OCI-LY1 (cell line): ENCODE measurements at regions not wholly inside any gene's neighbourhood (a gene's known extent, or its start where the extent isn't known, plus 50 kb on each side); places are given as distances from the start of the nearest gene placed in this dataset.

Source experiments
- H2AFZ ChIP-seq: fragments of 200-600 bp; sonication (generic), shearing (Covaris generic); 2 replicates; pipeline ENCODE4 v1.6.0; 2014; ENCODE audit warnings: antibody characterized with exemption, mild to moderate bottlenecking, low read length
- H3F3A ChIP-seq: fragments of 200-600 bp; sonication (generic), shearing (Covaris generic); 2 replicates; pipeline ENCODE4 v1.6.0; 2014; ENCODE audit warnings: mild to moderate bottlenecking, antibody characterized with exemption, low read length, moderate library complexity; ENCODE audit not compliant: insufficient read depth
- H3K27ac ChIP-seq: fragments of 200-600 bp; sonication (generic); 2 replicates; pipeline ENCODE4 v1.5.1; 2014; ENCODE audit warnings: low read length, mixed run types, mild to moderate bottlenecking, low read depth; ENCODE audit not compliant: poor library complexity, severe bottlenecking
- H3K27me3 ChIP-seq: fragments of 200-600 bp; sonication (generic); 2 replicates; pipeline ENCODE4 v1.6.0; 2014; ENCODE audit warnings: antibody characterized with exemption, mild to moderate bottlenecking, low read length, moderate library complexity; ENCODE audit not compliant: insufficient read depth
- H3K36me3 ChIP-seq: fragments of 200-600 bp; sonication (generic); 2 replicates; pipeline ENCODE4 v1.6.1; 2014; ENCODE audit warnings: mild to moderate bottlenecking, antibody characterized with exemption, low read length, moderate library complexity, mixed read lengths; ENCODE audit not compliant: insufficient read depth
- H3K4me1 ChIP-seq: fragments of 200-600 bp; sonication (generic); 2 replicates; pipeline ENCODE4 v1.5.1; 2014; ENCODE audit warnings: mild to moderate bottlenecking, low read length, moderate library complexity; ENCODE audit not compliant: insufficient read depth, severe bottlenecking
- H3K4me2 ChIP-seq: fragments of 200-600 bp; sonication (generic), shearing (Covaris generic); 2 replicates; pipeline ENCODE4 v1.6.1; 2014; ENCODE audit warnings: low read length
- H3K4me3 ChIP-seq: fragments of 200-600 bp; sonication (generic); 2 replicates; pipeline ENCODE4 v1.5.1; 2014; ENCODE audit warnings: low read length, low read depth, mild to moderate bottlenecking, mixed read lengths; ENCODE audit not compliant: poor library complexity, severe bottlenecking
- H3K79me2 ChIP-seq: fragments of 200-600 bp; shearing (Covaris generic); 2 replicates; pipeline ENCODE4 v1.6.1; 2016; ENCODE audit warnings: mixed run types, low read length, mixed read lengths; ENCODE audit not compliant: insufficient read depth
- H3K9ac ChIP-seq: fragments of 200-600 bp; sonication (generic), shearing (Covaris generic); 2 replicates; pipeline ENCODE4 v1.6.1; 2014; ENCODE audit warnings: mild to moderate bottlenecking, low read length, mixed read lengths
- H3K9me2 ChIP-seq: fragments of 200-600 bp; sonication (generic), shearing (Covaris generic); 2 replicates; pipeline ENCODE4 v1.6.1; 2014; ENCODE audit warnings: low read depth, mild to moderate bottlenecking, low read length, mixed read lengths
- H3K9me3 ChIP-seq: fragments of 200-600 bp; shearing (Covaris generic); 2 replicates; pipeline ENCODE4 v1.6.1; 2014; ENCODE audit warnings: low read length, mixed read lengths
- H4K20me1 ChIP-seq: fragments of 200-600 bp; sonication (generic), shearing (Covaris generic); 2 replicates; pipeline ENCODE4 v1.6.0; 2016; ENCODE audit warnings: mild to moderate bottlenecking, low read length; ENCODE audit not compliant: insufficient read depth
- EZH2 ChIP-seq: fragments of 200-600 bp; sonication (generic), shearing (Covaris generic); IDR thresholded peaks from 2 replicates; pipeline ENCODE4 v1.8.0; 2017; ENCODE audit warnings: borderline replicate concordance, mixed run types, mild to moderate bottlenecking, antibody characterized with exemption, low read length, moderate library complexity, mixed read lengths
- TF ChIP-seq, protein P1 (sequence below): fragments of 200-600 bp; sonication (generic), shearing (Covaris generic); IDR thresholded peaks from 2 replicates; pipeline ENCODE4 v1.5.1; 2017; ENCODE audit warnings: mild to moderate bottlenecking, antibody characterized with exemption, low read length, moderate library complexity, mixed read lengths

DNA sequence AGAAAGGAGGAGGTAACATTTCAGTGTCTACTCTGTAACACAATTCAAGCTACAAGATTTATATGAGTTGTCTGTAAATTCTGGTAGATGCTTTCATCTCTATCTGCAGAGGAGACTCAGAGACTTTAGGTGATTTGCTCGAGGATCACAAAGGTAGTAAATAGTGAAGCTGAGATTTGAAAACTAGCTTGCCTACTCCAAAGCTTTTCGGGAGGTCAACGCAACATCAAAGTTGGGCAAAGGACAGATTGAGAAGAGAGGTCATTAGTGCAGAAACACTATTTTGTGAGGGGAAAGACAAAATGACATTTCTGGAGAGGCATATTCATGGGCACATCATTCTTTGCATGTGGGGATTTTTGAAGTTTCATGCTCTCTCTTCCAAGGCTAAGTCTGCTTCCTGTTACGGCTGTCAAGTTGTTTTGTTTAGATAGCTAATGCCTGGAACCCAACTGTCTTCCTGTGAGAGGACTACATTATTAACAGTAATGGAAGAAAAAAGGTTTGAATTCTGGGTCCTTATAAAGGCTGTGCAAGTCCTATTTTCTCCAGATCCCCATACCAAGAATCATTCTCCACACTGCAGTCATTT lies 413.5 kb upstream of the ZNF462 start:
- Histone ChIP-seq H2AFZ (no peak overlapping the region), H3K4me2 (no peak overlapping the region), H4K20me1 (no peaks in the 10 kb centered on the region)

DNA sequence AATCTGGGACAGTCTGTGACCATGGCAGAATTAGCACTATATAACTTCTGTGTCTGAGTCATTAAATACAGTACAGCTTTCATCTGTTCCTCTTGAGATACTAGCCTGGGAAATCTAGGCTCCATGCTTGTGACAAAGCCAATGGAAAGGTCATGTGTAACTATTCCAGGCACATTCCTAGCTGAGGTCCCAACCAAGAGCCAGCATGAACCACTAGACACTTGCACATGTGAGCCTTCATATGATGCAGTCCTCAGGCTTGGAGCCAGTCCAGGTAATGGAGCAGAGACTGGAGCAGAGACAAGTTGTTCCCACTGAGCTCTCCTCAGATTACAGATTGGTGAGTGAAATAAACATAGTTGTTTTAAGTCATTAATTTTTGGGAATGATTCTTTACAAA lies 412.4 kb upstream of the ZNF462 start:
- TF ChIP-seq, protein P1, sequence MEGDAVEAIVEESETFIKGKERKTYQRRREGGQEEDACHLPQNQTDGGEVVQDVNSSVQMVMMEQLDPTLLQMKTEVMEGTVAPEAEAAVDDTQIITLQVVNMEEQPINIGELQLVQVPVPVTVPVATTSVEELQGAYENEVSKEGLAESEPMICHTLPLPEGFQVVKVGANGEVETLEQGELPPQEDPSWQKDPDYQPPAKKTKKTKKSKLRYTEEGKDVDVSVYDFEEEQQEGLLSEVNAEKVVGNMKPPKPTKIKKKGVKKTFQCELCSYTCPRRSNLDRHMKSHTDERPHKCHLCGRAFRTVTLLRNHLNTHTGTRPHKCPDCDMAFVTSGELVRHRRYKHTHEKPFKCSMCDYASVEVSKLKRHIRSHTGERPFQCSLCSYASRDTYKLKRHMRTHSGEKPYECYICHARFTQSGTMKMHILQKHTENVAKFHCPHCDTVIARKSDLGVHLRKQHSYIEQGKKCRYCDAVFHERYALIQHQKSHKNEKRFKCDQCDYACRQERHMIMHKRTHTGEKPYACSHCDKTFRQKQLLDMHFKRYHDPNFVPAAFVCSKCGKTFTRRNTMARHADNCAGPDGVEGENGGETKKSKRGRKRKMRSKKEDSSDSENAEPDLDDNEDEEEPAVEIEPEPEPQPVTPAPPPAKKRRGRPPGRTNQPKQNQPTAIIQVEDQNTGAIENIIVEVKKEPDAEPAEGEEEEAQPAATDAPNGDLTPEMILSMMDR = no peak
- TF ChIP-seq EZH2 = no peak
- H3F3A ChIP-seq = no peaks in the 10 kb centered on the region
- H3K36me3 ChIP-seq = no peaks in the 10 kb centered on the region
- no peaks in the 10 kb centered on the region for H3K4me1 ChIP-seq
- no peaks in the 10 kb centered on the region for H3K79me2 ChIP-seq
- no peak overlapping the region for H3K4me2 ChIP-seq
- no peaks in the 10 kb centered on the region for H3K9me2 ChIP-seq
- H3K9me3 ChIP-seq = no peaks in the 10 kb centered on the region
- H3K27me3 ChIP-seq = no peaks in the 10 kb centered on the region; the same call in 1 of the 2 replicates
- no peaks in the 10 kb centered on the region for H4K20me1 ChIP-seq
- H3K27ac ChIP-seq = no peak overlapping the region
- no peak overlapping the region for H3K4me3 ChIP-seq
- no peak overlapping the region for H3K9ac ChIP-seq
- H2AFZ ChIP-seq = no peak overlapping the region

More for the DNA sequence above, 413.5 kb upstream of the ZNF462 start:
- Histone ChIP-seq H3K9ac (no peak overlapping the region), H3F3A (no peaks in the 10 kb centered on the region), H3K4me3 (no peak overlapping the region), H3K27me3 (no peaks in the 10 kb centered on the region; the same call in 1 of the 2 replicates), H3K9me2 (no peaks in the 10 kb centered on the region), H3K9me3 (no peaks in the 10 kb centered on the region), H3K36me3 (no peaks in the 10 kb centered on the region), H3K27ac (no peak overlapping the region), H3K4me1 (no peaks in the 10 kb centered on the region), H3K79me2 (no peaks in the 10 kb centered on the region)
- TF ChIP-seq EZH2 = no peak
- TF ChIP-seq, protein P1 = no peak

DNA sequence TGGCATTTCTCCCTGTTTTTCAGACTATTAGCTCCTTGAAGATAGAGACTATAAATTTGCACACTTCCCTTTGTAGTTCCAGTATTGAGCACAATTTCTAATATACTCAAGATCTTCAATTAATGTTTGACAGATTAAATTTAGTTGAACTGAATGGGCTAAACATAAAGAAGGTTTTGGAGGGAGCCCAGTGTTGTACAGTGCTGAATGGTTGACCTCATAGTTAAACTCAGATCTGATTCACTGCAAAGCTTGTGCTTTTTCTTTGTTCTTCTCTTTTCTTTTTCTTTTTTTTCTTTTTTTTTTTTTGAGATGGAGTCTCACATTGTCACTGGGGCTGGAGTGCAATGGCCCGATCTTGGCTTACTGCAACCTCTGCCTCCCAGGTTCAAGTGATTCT lies 411.7 kb upstream of the ZNF462 start:
- TF ChIP-seq, protein P1 = no peak
- TF ChIP-seq EZH2 = no peak
- Histone ChIP-seq H3K9me3 (no peaks in the 10 kb centered on the region), H3K27me3 (no peaks in the 10 kb centered on the region; the same call in 1 of the 2 replicates), H3K27ac (no peak overlapping the region), H3K36me3 (no peaks in the 10 kb centered on the region), H4K20me1 (no peaks in the 10 kb centered on the region), H3K4me2 (no peak overlapping the region), H3K9ac (no peak overlapping the region), H3K79me2 (no peaks in the 10 kb centered on the region), H3K4me3 (no peak overlapping the region), H2AFZ (no peak overlapping the region), H3K9me2 (no peaks in the 10 kb centered on the region), H3K4me1 (no peaks in the 10 kb centered on the region), H3F3A (no peaks in the 10 kb centered on the region)
